HEK293T (cell line): ENCODE measurements at regions not wholly inside any gene's neighbourhood (a gene's known extent, or its start where the extent isn't known, plus 50 kb on each side); places are given as distances from the start of the nearest gene placed in this dataset.

Experiments
- CTCF ChIA-PET: fragments of 350-600 bp; formaldehyde crosslinking; extraction: SDS; loops from one replicate; lab custom pipeline; 2021; ENCODE audit warnings: antibody characterized with exemption, inconsistent platforms; lab: Yijun Ruan, JAX
- POLR2A ChIA-PET: fragments of 350-600 bp; formaldehyde crosslinking; extraction: SDS; loops from one replicate; lab custom pipeline; 2020; ENCODE audit warnings: antibody characterized with exemption, inconsistent platforms; lab: Yijun Ruan, JAX
- DNase-seq: peaks from one replicate; pipeline ENCODE4 v3.0.0; 2012; ENCODE audit warnings: mixed read lengths; ENCODE audit errors: extremely low spot score
- ARNT ChIP-seq: fragments of 450-650 bp; IDR thresholded peaks from 2 replicates; pipeline ENCODE4 v1.6.1; 2017; ENCODE audit warnings: mild to moderate bottlenecking
- BHLHE40 ChIP-seq: fragments of 450-650 bp; IDR thresholded peaks from 2 replicates; pipeline ENCODE4 v1.6.1; 2016; ENCODE audit warnings: mild to moderate bottlenecking, moderate library complexity, borderline replicate concordance
- CTBP1 ChIP-seq: fragments of 450-650 bp; IDR thresholded peaks from 2 replicates; pipeline ENCODE4 v1.6.1; 2016; ENCODE audit warnings: borderline replicate concordance
- ELF4 ChIP-seq: fragments of 450-650 bp; IDR thresholded peaks from 2 replicates; pipeline ENCODE4 v1.6.1; 2017; ENCODE audit warnings: antibody characterized with exemption
- FOXA1 ChIP-seq: fragments of 450-650 bp; IDR thresholded peaks from 2 replicates; pipeline ENCODE4 v1.6.1; 2016; ENCODE audit warnings: mild to moderate bottlenecking
- FOXK2 ChIP-seq: fragments of 450-650 bp; IDR thresholded peaks from 2 replicates; pipeline ENCODE4 v1.6.1; 2016; ENCODE audit warnings: mild to moderate bottlenecking
- FOXM1 ChIP-seq: fragments of 450-650 bp; IDR thresholded peaks from 2 replicates; pipeline ENCODE4 v1.6.1; 2017; ENCODE audit warnings: mild to moderate bottlenecking, borderline replicate concordance
- HDGF ChIP-seq: fragments of 450-650 bp; IDR thresholded peaks from 2 replicates; pipeline ENCODE4 v1.6.1; 2017; ENCODE audit warnings: antibody characterized with exemption, borderline replicate concordance
- L3MBTL2 ChIP-seq: fragments of 450-650 bp; conservative IDR thresholded peaks from 2 replicates; pipeline ENCODE4 v1.6.1; 2016; ENCODE audit warnings: mild to moderate bottlenecking
- LEF1 ChIP-seq: fragments of 450-650 bp; IDR thresholded peaks from 2 replicates; pipeline ENCODE4 v1.6.1; 2017; ENCODE audit warnings: mild to moderate bottlenecking, borderline replicate concordance
- NFRKB ChIP-seq: fragments of 450-650 bp; IDR thresholded peaks from 2 replicates; pipeline ENCODE4 v1.6.1; 2016; ENCODE audit warnings: mild to moderate bottlenecking, moderate library complexity
- SP1 ChIP-seq: fragments of 450-650 bp; IDR thresholded peaks from 2 replicates; pipeline ENCODE4 v1.6.1; 2017
- SUZ12 ChIP-seq: fragments of 450-650 bp; IDR thresholded peaks from 2 replicates; pipeline ENCODE4 v1.6.1; 2016; ENCODE audit warnings: mild to moderate bottlenecking
- TARDBP ChIP-seq: fragments of 450-650 bp; IDR thresholded peaks from 2 replicates; pipeline ENCODE4 v1.6.1; 2016
- ZNF384 ChIP-seq: fragments of 450-650 bp; IDR thresholded peaks from 2 replicates; pipeline ENCODE4 v1.6.1; 2016
- TF ChIP-seq, protein P1 (sequence below): fragments of 450-650 bp; IDR thresholded peaks from 2 replicates; pipeline ENCODE4 v1.6.1; 2016

- POLR2A ChIA-PET, result no interaction called here
- CTCF ChIA-PET, result no interaction called here
- DNase-seq, result no peak
- TF ChIP-seq CTBP1 (no peak), ARNT (no peak), FOXA1 (no peak), HDGF (no peak)
These were observed 141.1 kb downstream of the RFPL4B start for GRCh38 chr6:112488238-112488637.

- peak; percentile 27 for DNase-seq
- CTCF ChIA-PET, result no interaction called here
- POLR2A ChIA-PET, result no interaction called here
- no peak for TF ChIP-seq SUZ12
- TF ChIP-seq FOXA1, result no peak
- TF ChIP-seq HDGF, result no peak
- no peak for TF ChIP-seq ELF4
- TF ChIP-seq, protein P1, sequence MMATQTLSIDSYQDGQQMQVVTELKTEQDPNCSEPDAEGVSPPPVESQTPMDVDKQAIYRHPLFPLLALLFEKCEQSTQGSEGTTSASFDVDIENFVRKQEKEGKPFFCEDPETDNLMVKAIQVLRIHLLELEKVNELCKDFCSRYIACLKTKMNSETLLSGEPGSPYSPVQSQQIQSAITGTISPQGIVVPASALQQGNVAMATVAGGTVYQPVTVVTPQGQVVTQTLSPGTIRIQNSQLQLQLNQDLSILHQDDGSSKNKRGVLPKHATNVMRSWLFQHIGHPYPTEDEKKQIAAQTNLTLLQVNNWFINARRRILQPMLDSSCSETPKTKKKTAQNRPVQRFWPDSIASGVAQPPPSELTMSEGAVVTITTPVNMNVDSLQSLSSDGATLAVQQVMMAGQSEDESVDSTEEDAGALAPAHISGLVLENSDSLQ, result no peak
- no peak for TF ChIP-seq ZNF384
- no peak for TF ChIP-seq FOXK2
- TF ChIP-seq L3MBTL2, result no peak
- TF ChIP-seq NFRKB, result no peak
- no peak for TF ChIP-seq CTBP1
- no peak for TF ChIP-seq ARNT
- TF ChIP-seq FOXM1, result no peak
- no peak for TF ChIP-seq LEF1
These were observed 154.6 kb downstream of the RFPL4B start for GRCh38 chr6:112501705-112502104.

- ChIA-PET CTCF (no interaction called here), POLR2A (no interaction called here)
- DNase-seq, result peak; percentile 17
- no peak for TF ChIP-seq LEF1
- TF ChIP-seq ZNF384, result peak; percentile 37
- TF ChIP-seq ARNT, result no peak
- no peak for TF ChIP-seq BHLHE40
- no peak for TF ChIP-seq TARDBP
These were observed 155.4 kb downstream of the RFPL4B start for GRCh38 chr6:112502351-112503090.

DNA sequence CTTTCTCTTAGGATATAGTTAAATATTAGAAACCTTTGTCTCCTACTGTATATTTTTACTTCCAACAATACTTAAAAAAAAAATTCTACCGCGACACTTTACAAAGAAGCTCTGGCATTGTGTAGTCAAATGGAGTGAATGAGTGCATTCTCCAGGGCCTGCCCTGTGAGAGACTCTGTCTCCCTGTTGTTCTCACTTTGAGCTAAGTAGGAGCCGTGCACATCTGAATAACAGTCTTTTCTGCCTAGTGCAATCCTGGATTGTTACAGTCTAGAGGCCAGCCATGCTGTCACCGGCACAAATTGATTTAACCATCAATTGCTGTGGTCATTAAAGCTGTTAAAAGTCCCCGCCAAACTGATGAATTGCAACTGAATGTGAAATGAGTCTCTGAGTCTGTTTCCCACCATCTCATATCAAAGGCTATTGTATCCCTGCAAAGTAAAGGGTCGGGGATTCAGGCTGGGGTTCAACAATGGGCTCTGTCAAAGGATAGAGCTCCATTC lies 156.0 kb downstream of the RFPL4B start:
- TF ChIP-seq ELF4 (no peak), HDGF (no peak), L3MBTL2 (no peak), BHLHE40 (no peak), TARDBP (no peak), FOXM1 (no peak), SP1 (no peak), CTBP1 (no peak), LEF1 (no peak), FOXA1 (no peak), ZNF384 (no peak)
- TF ChIP-seq, protein P1, result no peak
- ChIA-PET CTCF (interaction anchor here (0.6 to 0.9 kb wide), 2 partner anchors 9 to 194 kb away, joined by 3 to 4 read pairs; no protein-coding TSS in a partner anchor), POLR2A (no interaction called here)
- no peak for DNase-seq

DNA sequence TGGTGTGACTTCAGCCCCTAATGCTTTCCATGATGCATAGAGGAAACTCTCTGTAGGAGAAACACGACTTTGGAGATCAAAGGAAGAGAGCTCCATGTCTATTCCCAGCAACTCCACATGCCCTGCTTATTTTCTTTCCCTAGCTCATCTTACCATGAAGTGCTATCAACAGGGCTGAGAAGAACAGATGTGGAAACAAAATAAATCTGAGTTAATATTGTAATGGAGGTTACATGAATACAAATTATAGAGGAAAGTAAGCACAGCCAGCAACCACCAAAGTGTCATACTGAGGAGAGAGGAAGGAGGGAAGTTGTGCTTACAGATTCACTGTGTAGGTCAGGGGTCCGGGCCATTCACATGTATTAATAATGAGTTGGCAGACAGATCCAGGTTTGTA lies 157.5 kb downstream of the RFPL4B start:
- ChIA-PET POLR2A (no interaction called here), CTCF (interaction anchor here (0.6 kb wide), 1 partner anchor 267 kb away, joined by 3 read pairs; no protein-coding TSS in a partner anchor)
- TF ChIP-seq LEF1 (no peak), SP1 (no peak), SUZ12 (no peak), NFRKB (no peak), FOXA1 (no peak), ELF4 (no peak), FOXK2 (no peak), L3MBTL2 (no peak), CTBP1 (no peak), ARNT (no peak)
- DNase-seq, result no peak

- TF ChIP-seq TARDBP (no peak), SP1 (no peak), SUZ12 (no peak), ARNT (no peak), FOXA1 (no peak), CTBP1 (no peak), L3MBTL2 (no peak), FOXK2 (no peak), ELF4 (no peak), NFRKB (no peak)
- TF ChIP-seq, protein P1, result no peak
- CTCF ChIA-PET, result interaction anchor here (0.7 to 1.6 kb wide), 2 partner anchors 8 to 220 kb away, joined by 3 to 4 read pairs; no protein-coding TSS in a partner anchor
- DNase-seq, result no peak
- POLR2A ChIA-PET, result no interaction called here
These were observed 164.3 kb downstream of the RFPL4B start for GRCh38 chr6:112511441-112511840.
